IMR-90 (cell line): ENCODE measurements at regions not wholly inside any gene's neighbourhood (a gene's known extent, or its start where the extent isn't known, plus 50 kb on each side); places are given as distances from the start of the nearest gene placed in this dataset.

Experiments used
- BHLHE40 ChIP-seq: fragments of 150-350 bp; IDR thresholded peaks from 2 replicates; pipeline ENCODE4 v1.6.1; 2016; ENCODE audit warnings: mild to moderate bottlenecking, low read depth, low read length
- CEBPB ChIP-seq: IDR thresholded peaks from 2 replicates; pipeline ENCODE4 v1.6.1; 2012; ENCODE audit warnings: low read depth, low read length, improper control_type of control experiment
- CHD1 ChIP-seq: IDR thresholded peaks from 2 replicates; pipeline ENCODE4 v1.6.1; 2012; ENCODE audit warnings: low read depth, low read length, improper control_type of control experiment
- FOS ChIP-seq: fragments of 150-350 bp; IDR thresholded peaks from 2 replicates; pipeline ENCODE4 v1.6.1; 2016; ENCODE audit warnings: low read depth, low read length
- MAFK ChIP-seq: IDR thresholded peaks from 2 replicates; pipeline ENCODE4 v1.6.1; 2012; ENCODE audit warnings: low read depth, low read length, improper control_type of control experiment
- MAZ ChIP-seq: IDR thresholded peaks from 2 replicates; pipeline ENCODE4 v1.6.1; 2012; ENCODE audit warnings: low read depth, mild to moderate bottlenecking, low read length, improper control_type of control experiment, moderate library complexity, borderline replicate concordance
- MXI1 ChIP-seq: IDR thresholded peaks from 2 replicates; pipeline ENCODE4 v1.6.1; 2012; ENCODE audit warnings: low read depth, mild to moderate bottlenecking, low read length, moderate library complexity, borderline replicate concordance
- NFE2L2 ChIP-seq: fragments of 150-350 bp; IDR thresholded peaks from 2 replicates; pipeline ENCODE4 v1.6.1; 2016; ENCODE audit warnings: low read depth, mild to moderate bottlenecking, low read length
- POLR2A ChIP-seq: IDR thresholded peaks from 2 replicates; pipeline ENCODE4 v1.6.1; 2012; ENCODE audit warnings: mild to moderate bottlenecking, low read depth, low read length
- RAD21 ChIP-seq: IDR thresholded peaks from 2 replicates; pipeline ENCODE4 v1.6.1; 2012; ENCODE audit warnings: low read length, improper control_type of control experiment
- RFX5 ChIP-seq: IDR thresholded peaks from 2 replicates; pipeline ENCODE4 v1.8.0; 2012; ENCODE audit warnings: low read depth, mild to moderate bottlenecking, low read length, moderate library complexity
- SMC3 ChIP-seq: fragments of 150-350 bp; IDR thresholded peaks from 2 replicates; pipeline ENCODE4 v1.6.1; 2016; ENCODE audit warnings: low read depth, mild to moderate bottlenecking, antibody characterized with exemption, low read length, moderate library complexity
- TF ChIP-seq, protein P1 (sequence below): conservative IDR thresholded peaks from 2 replicates; pipeline ENCODE4 v1.5.1; 2012; ENCODE audit warnings: mild to moderate bottlenecking, low read depth, low read length, improper control_type of control experiment
- TF ChIP-seq, protein P2 (sequence below): fragments of 150-350 bp; IDR thresholded peaks from 2 replicates; pipeline ENCODE4 v1.6.1; 2016; ENCODE audit warnings: low read depth, mild to moderate bottlenecking, low read length, moderate library complexity, borderline replicate concordance

DNA sequence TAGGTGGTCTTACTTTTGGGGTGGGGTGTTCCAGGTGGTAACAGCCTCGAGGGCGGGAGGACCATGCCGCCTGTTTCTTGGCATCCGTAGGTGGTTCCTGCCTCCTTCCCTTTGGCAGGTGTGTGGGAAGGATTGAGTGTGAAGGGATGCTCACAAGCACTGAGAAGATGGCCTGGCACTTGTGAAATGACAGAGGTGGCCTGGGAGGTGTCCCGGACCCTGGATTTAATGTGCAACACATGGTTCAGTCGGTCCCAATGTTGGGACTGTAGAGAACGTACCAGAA, 165.8 kb upstream of the FOXF1 start:
- TF ChIP-seq, protein P1, sequence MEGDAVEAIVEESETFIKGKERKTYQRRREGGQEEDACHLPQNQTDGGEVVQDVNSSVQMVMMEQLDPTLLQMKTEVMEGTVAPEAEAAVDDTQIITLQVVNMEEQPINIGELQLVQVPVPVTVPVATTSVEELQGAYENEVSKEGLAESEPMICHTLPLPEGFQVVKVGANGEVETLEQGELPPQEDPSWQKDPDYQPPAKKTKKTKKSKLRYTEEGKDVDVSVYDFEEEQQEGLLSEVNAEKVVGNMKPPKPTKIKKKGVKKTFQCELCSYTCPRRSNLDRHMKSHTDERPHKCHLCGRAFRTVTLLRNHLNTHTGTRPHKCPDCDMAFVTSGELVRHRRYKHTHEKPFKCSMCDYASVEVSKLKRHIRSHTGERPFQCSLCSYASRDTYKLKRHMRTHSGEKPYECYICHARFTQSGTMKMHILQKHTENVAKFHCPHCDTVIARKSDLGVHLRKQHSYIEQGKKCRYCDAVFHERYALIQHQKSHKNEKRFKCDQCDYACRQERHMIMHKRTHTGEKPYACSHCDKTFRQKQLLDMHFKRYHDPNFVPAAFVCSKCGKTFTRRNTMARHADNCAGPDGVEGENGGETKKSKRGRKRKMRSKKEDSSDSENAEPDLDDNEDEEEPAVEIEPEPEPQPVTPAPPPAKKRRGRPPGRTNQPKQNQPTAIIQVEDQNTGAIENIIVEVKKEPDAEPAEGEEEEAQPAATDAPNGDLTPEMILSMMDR: no peak
- TF ChIP-seq, protein P2, sequence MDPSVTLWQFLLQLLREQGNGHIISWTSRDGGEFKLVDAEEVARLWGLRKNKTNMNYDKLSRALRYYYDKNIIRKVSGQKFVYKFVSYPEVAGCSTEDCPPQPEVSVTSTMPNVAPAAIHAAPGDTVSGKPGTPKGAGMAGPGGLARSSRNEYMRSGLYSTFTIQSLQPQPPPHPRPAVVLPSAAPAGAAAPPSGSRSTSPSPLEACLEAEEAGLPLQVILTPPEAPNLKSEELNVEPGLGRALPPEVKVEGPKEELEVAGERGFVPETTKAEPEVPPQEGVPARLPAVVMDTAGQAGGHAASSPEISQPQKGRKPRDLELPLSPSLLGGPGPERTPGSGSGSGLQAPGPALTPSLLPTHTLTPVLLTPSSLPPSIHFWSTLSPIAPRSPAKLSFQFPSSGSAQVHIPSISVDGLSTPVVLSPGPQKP: no peak
- TF ChIP-seq MAZ: no peak
- no peak for TF ChIP-seq RAD21
- TF ChIP-seq POLR2A: no peak
- TF ChIP-seq MXI1: no peak
- no peak for TF ChIP-seq MAFK
- no peak for TF ChIP-seq RFX5
- TF ChIP-seq BHLHE40: no peak
- TF ChIP-seq CEBPB: no peak
- TF ChIP-seq SMC3: no peak
- TF ChIP-seq FOS: no peak
- no peak for TF ChIP-seq NFE2L2
- TF ChIP-seq CHD1: no peak
